Activated CD8-positive, alpha-beta T cell treated with anti-CD3 and anti-CD28 coated beads, Interleukin-2, amount 10 ng/mL, durations not matched to agents 7 days and 5 days (primary cell): ENCODE measurements at regions not wholly inside any gene's neighbourhood (a gene's known extent, or its start where the extent isn't known, plus 50 kb on each side); places are given as distances from the start of the nearest gene placed in this dataset.

Source experiments
- ATAC-seq: fragments of 150-1000 bp; cut with Tn5 transposase; one replicate; pipeline ENCODE4 v1.10.0; 2021; ENCODE audit warnings: moderate library complexity
- CTCF ChIA-PET: fragments of 350-600 bp; sonication (Branson Sonifier 250); formaldehyde crosslinking; loops from one replicate; lab custom pipeline; 2021; ENCODE audit warnings: antibody characterized with exemption; lab: Charles Lee
- POLR2A ChIA-PET: fragments of 350-600 bp; sonication (Branson Sonifier 250); formaldehyde crosslinking; loops from one replicate; lab custom pipeline; 2021; ENCODE audit warnings: antibody characterized with exemption; lab: Charles Lee
- DNase-seq: peaks from one replicate; pipeline ENCODE4 v3.0.0-alpha.2; 2020
- H3K27ac Mint-ChIP-seq: one replicate; pipeline ENCODE4 v1.8.0; 2021; ENCODE audit warnings: mild to moderate bottlenecking, mixed read lengths
- H3K27me3 Mint-ChIP-seq: one replicate; pipeline ENCODE4 v1.8.0; 2021; ENCODE audit warnings: low read depth, mixed read lengths
- H3K36me3 Mint-ChIP-seq: one replicate; pipeline ENCODE4 v1.8.0; 2021; ENCODE audit warnings: low read depth, mixed read lengths
- H3K4me1 Mint-ChIP-seq: one replicate; pipeline ENCODE4 v1.8.0; 2021; ENCODE audit warnings: low read depth, mixed read lengths
- H3K4me3 Mint-ChIP-seq: one replicate; pipeline ENCODE4 v1.8.0; 2021; ENCODE audit warnings: mild to moderate bottlenecking, mixed read lengths
- H3K9me3 Mint-ChIP-seq: one replicate; pipeline ENCODE4 v1.8.0; 2022; ENCODE audit warnings: mixed read lengths; ENCODE audit not compliant: insufficient read depth

DNA sequence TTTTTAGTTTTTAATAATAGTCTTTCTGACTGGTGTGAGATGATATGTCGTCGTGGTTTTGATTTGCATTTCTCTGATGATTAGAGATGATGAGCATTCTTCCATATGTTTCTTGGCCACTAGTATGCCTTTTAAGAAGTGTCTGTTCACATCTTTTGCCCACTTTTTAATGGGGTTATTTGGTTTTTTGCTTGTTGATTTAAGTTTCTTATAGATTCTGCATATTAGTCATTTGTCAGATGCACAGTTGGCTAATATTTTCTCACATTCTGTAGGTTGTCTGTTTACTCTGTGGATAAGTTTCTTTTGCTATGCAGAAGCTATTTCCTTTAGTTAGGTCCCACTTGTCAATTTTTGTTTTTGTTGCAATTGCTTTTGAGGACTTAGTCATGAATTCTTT lies 185.4 kb downstream of the SUCNR1 start:
- Mint-ChIP-seq H3K4me1 (no peaks in the 10 kb centered on the region), H3K9me3 (no peaks in the 10 kb centered on the region), H3K27me3 (peaks cover 12% of the 10 kb centered on the region), H3K4me3 (no peak overlapping the region), H3K27ac (no peak overlapping the region), H3K36me3 (no peaks in the 10 kb centered on the region)
- ChIA-PET CTCF (no interaction called here), POLR2A (interaction anchor here (0.7 kb wide), 1 partner anchor 274 kb away, joined by 3 read pairs; no protein-coding TSS in a partner anchor)
- no peak for ATAC-seq
- no peak for DNase-seq

DNA sequence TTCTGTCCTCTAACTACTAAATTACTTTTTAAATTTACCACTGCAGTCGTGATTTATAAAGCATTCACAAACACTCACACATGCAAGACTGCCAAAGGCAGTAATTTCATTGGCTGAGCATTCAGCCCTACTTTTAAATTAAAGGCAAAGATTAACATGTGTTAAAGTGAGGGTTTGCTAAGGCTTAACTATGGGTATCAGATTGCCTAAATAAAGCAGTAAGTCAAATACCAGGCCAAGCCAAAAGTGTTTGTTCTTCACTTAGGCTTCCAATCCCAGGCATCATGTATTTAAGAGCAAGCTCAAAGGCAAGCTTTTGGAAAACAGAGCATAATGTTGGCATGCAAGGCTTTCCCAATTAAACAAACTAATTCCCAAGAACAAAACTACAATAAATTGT lies 187.3 kb downstream of the SUCNR1 start:
- ATAC-seq (no peak), DNase-seq (no peak)
- POLR2A ChIA-PET: no interaction called here
- no peaks in the 10 kb centered on the region for H3K9me3 Mint-ChIP-seq
- H3K27me3 Mint-ChIP-seq: peaks cover 12% of the 10 kb centered on the region
- H3K27ac Mint-ChIP-seq: no peak overlapping the region
- H3K4me3 Mint-ChIP-seq: no peak overlapping the region
- H3K4me1 Mint-ChIP-seq: no peaks in the 10 kb centered on the region
- no peaks in the 10 kb centered on the region for H3K36me3 Mint-ChIP-seq
- CTCF ChIA-PET: no interaction called here

DNA sequence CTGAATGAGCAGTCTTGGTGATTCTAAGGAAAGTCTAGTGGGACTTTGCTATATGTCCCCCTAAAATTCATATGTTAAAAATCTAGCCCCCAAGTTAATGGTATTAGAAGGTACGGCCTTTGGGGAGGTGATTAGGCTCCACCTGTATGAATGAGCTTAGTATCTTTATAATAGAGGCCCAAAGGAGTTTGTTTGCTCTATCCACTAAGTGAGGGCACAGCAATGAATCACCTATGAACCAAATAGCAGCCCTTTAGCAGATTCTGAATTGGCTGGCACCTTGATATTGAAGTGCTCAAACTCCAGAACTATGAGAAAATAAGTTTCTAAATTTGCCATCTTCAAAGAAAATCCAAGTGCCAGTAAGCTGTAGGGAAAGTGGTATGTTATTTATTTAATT lies 187.9 kb downstream of the SUCNR1 start:
- peaks cover 12% of the 10 kb centered on the region for H3K27me3 Mint-ChIP-seq
- DNase-seq (no peak), ATAC-seq (no peak)
- no peak overlapping the region for H3K4me3 Mint-ChIP-seq
- H3K4me1 Mint-ChIP-seq: no peaks in the 10 kb centered on the region
- H3K36me3 Mint-ChIP-seq: no peaks in the 10 kb centered on the region
- no peak overlapping the region for H3K27ac Mint-ChIP-seq
- ChIA-PET CTCF (interaction anchor here (0.6 to 1.0 kb wide), 2 partner anchors 12 to 35 kb away, joined by 3 read pairs; no protein-coding TSS in a partner anchor), POLR2A (no interaction called here)
- no peaks in the 10 kb centered on the region for H3K9me3 Mint-ChIP-seq

DNA sequence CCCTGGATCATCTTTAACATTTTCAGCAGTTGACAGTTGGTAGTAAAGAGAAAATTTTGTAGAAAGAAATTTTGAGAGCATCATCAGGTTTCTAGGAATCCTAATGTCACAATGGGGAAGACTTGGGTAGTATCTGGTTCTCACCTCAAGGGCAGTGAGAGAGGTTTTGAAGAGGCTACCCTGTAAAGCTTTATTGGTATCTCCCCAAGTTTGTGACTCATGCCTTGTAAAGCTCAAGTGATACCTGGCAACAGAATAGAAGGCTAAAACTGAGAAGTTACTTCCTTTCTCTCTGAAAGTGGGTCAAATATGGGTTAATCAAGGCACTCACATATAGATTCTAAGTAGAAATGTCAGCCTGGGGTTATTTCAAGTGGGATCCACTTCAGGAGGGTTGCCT lies 196.4 kb downstream of the SUCNR1 start:
- Mint-ChIP-seq H3K4me3 (no peak overlapping the region), H3K27ac (no peak overlapping the region), H3K9me3 (no peaks in the 10 kb centered on the region), H3K4me1 (no peaks in the 10 kb centered on the region), H3K27me3 (no peaks in the 10 kb centered on the region), H3K36me3 (no peaks in the 10 kb centered on the region)
- CTCF ChIA-PET: no interaction called here
- POLR2A ChIA-PET: no interaction called here
- no peak for ATAC-seq
- no peak for DNase-seq

DNA sequence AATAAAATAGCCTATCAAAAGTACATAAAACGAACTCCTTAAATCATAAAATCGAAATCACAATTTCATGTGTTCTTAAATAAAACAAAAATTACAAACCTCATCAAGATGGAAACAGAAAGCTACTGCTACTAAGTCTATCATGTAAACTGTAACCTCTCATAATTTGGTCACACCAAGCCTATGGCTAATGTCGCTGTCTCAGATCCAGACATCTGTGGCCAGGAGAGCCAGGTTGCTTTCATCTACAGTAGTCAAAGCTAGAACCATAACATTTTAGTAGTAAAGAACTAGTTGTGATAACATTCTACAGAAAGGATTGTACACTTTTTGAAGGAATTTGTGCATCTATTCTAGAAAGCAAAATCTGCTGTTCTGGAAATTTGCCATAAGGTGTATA lies 197.4 kb upstream of the MBNL1 start:
- H3K36me3 Mint-ChIP-seq: no peaks in the 10 kb centered on the region
- POLR2A ChIA-PET: no interaction called here
- H3K4me3 Mint-ChIP-seq: no peak overlapping the region
- no peak overlapping the region for H3K27ac Mint-ChIP-seq
- no peaks in the 10 kb centered on the region for H3K4me1 Mint-ChIP-seq
- H3K27me3 Mint-ChIP-seq: no peaks in the 10 kb centered on the region
- DNase-seq (no peak), ATAC-seq (no peak)
- no peaks in the 10 kb centered on the region for H3K9me3 Mint-ChIP-seq
- CTCF ChIA-PET: interaction anchor here (0.6 to 2.2 kb wide), 32 partner anchors 9 to 442 kb away, joined by 3 to 17 read pairs (median 4); partner anchors contain the start of gene MBNL1

DNA sequence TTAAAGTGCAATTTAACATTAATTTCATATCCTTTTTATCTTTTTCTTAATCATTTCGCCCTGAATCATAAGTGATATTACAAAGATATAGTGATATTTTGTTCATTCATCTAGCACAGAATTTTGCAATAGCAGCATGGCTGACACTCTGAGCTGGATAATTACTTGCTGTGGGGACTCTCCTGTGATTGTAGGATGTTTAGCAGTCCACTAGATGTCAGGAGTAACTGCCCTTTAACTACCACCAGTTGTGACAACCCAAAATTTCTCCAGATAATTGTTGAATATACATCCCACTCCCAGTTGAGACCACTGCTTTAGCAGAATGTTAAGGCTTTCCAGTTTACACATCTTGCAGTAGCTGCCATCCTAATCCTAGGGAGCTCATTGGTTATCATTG lies 196.8 kb upstream of the MBNL1 start:
- Mint-ChIP-seq H3K9me3 (no peaks in the 10 kb centered on the region), H3K4me3 (no peak overlapping the region), H3K27ac (no peak overlapping the region), H3K27me3 (no peaks in the 10 kb centered on the region), H3K4me1 (no peaks in the 10 kb centered on the region), H3K36me3 (no peaks in the 10 kb centered on the region)
- ChIA-PET POLR2A (no interaction called here), CTCF (interaction anchor here (0.6 to 2.2 kb wide), 41 partner anchors 9 to 449 kb away, joined by 3 to 17 read pairs (median 4); partner anchors contain the start of gene MBNL1)
- peak; percentile 28 for DNase-seq
- peak; percentile 67 for ATAC-seq

DNA sequence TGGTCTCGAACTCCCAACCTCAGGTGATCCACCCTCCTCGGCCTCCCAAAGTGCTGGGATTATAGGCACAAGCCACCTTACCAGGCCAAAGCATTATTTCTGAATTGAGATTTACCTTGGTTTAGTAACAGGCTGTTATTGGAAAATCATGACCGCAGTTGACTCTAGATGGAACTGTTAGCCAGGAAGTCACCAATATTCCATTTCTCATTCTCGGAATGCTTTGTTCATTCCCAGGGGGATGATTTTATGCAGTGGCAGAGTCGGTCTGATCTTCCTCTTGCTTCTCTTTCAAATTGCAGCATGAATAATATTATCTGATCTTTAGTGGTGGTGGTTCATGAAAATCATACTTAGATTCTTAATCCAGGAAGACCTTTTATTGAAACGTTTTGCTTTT lies 195.5 kb upstream of the MBNL1 start:
- H3K27me3 Mint-ChIP-seq: no peaks in the 10 kb centered on the region

DNA sequence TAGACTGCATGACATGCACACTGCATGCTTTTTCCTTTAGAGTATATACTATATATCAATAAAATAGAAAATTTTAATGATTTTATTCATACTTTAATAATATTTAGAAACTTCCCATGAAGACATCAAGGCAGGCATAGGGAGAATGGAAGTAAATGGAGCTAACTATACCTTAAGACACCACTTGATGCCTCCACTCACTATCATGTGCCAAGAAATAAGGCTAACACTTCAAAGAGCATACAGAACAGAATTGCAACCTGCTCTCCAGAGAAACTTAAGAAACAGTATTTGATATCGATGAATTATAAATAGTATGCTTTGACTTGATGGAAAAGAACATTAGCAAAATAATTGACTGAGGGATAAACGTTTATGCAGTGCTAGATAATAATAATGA lies 192.6 kb upstream of the MBNL1 start:
- H3K36me3 Mint-ChIP-seq: no peaks in the 10 kb centered on the region
- H3K4me3 Mint-ChIP-seq: no peak overlapping the region
- no peaks in the 10 kb centered on the region for H3K4me1 Mint-ChIP-seq
- ChIA-PET CTCF (interaction anchor here (0.6 to 1.6 kb wide), 3 partner anchors 106 to 391 kb away, joined by 3 to 4 read pairs (median 4); no protein-coding TSS in a partner anchor), POLR2A (no interaction called here)
- no peaks in the 10 kb centered on the region for H3K9me3 Mint-ChIP-seq
- ATAC-seq (no peak), DNase-seq (no peak)
- no peak overlapping the region for H3K27ac Mint-ChIP-seq
- no peaks in the 10 kb centered on the region for H3K27me3 Mint-ChIP-seq

More for the DNA sequence above, 195.5 kb upstream of the MBNL1 start:
- H3K36me3 Mint-ChIP-seq: no peaks in the 10 kb centered on the region
- ATAC-seq (no peak), DNase-seq (no peak)
- no peak overlapping the region for H3K27ac Mint-ChIP-seq
- ChIA-PET POLR2A (no interaction called here), CTCF (interaction anchor here (0.7 to 1.7 kb wide), 2 partner anchors 303 to 363 kb away, joined by 3 to 5 read pairs; no protein-coding TSS in a partner anchor)
- H3K4me1 Mint-ChIP-seq: no peaks in the 10 kb centered on the region
- no peaks in the 10 kb centered on the region for H3K9me3 Mint-ChIP-seq
- H3K4me3 Mint-ChIP-seq: no peak overlapping the region

DNA sequence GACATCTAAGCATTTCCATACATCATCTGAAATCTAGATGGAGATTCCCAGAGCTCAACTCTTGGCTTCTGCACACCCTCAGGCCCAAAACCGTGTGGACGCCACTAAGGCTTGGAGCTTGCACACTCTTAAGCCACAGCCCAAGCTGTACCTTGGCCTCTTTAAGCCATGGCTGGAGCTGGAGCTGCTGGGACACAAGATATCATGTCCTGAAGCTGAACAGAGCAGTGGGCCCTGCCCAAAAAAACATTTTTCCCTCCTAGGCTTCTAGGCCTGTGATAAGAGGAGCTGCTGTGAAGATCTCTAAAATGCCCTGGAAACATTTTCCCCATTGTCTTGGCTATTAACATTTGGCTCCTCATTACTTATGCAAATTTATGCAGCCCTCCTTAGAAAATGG lies 188.7 kb upstream of the MBNL1 start:
- ChIA-PET POLR2A (no interaction called here), CTCF (no interaction called here)
- no peaks in the 10 kb centered on the region for H3K36me3 Mint-ChIP-seq
- DNase-seq (no peak), ATAC-seq (no peak)
- H3K4me1 Mint-ChIP-seq: no peaks in the 10 kb centered on the region
- no peak overlapping the region for H3K27ac Mint-ChIP-seq
- no peaks in the 10 kb centered on the region for H3K9me3 Mint-ChIP-seq
- H3K4me3 Mint-ChIP-seq: no peak overlapping the region
- no peaks in the 10 kb centered on the region for H3K27me3 Mint-ChIP-seq

DNA sequence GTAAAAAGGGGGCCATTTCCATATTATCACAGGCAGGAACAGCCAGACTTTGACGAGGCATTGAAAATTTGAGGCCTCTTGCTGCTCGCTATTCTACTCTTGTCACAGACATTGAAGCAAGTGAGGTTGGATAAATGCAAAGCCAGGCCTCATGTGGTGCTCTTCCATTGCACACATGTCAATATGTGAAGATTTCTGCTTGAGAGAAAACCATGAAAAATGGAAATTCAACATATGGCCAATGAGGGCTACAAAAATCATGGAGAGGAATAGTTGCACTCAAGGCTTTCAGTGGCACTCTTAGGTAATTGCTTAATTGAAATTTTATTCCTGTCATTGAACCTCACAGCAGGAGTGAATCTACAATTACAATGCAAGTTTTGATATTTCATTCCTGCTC lies 185.6 kb upstream of the MBNL1 start:
- POLR2A ChIA-PET: interaction anchor here (0.6 kb wide), 1 partner anchor 65 kb away, joined by 3 read pairs; no protein-coding TSS in a partner anchor
- no peaks in the 10 kb centered on the region for H3K4me1 Mint-ChIP-seq
- ATAC-seq (no peak), DNase-seq (no peak)
- no peaks in the 10 kb centered on the region for H3K27me3 Mint-ChIP-seq
- CTCF ChIA-PET: interaction anchor here (0.9 to 1.3 kb wide), 2 partner anchors 11 to 101 kb away, joined by 3 read pairs; no protein-coding TSS in a partner anchor
- no peaks in the 10 kb centered on the region for H3K36me3 Mint-ChIP-seq
- H3K27ac Mint-ChIP-seq: no peak overlapping the region
- H3K9me3 Mint-ChIP-seq: no peaks in the 10 kb centered on the region
- no peak overlapping the region for H3K4me3 Mint-ChIP-seq

DNA sequence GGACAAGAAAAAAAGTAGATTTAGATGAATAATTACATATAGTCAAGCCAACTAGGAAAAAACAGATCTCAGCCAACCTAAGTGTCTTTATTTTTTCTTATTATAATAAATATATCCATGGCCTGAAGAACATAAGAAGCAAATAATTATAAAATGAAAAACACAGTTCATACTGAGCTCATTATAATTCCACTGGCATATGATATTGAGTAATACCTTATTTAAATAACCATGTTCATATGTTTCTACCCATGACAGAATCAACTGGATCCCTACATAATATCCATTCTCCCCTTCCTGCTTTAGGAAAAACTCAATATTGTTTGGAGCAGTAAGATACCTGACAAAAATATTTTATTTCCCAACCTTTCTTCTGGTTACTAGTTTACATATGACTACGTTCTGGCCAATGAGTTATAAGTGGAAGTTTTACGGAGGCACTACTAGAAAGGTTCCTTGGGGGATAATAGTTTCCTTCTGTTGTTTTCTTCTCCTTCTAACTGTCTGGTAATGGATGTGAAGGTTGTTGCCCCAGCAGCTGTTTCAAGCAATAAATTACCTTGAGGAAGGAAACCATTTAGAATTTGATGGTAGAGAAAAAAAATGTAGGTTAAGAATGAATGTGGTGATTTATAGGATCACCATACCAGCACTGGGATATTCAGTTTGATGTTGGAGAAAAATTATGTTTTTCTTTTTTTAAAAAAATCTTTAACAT lies 184.1 kb upstream of the MBNL1 start:
- no peak for DNase-seq
- Mint-ChIP-seq H3K4me3 (no peak overlapping the region), H3K36me3 (no peaks in the 10 kb centered on the region), H3K27ac (no peak overlapping the region), H3K27me3 (no peaks in the 10 kb centered on the region), H3K9me3 (no peaks in the 10 kb centered on the region), H3K4me1 (no peaks in the 10 kb centered on the region)
- CTCF ChIA-PET: no interaction called here
- POLR2A ChIA-PET: no interaction called here
- no peak for ATAC-seq

DNA sequence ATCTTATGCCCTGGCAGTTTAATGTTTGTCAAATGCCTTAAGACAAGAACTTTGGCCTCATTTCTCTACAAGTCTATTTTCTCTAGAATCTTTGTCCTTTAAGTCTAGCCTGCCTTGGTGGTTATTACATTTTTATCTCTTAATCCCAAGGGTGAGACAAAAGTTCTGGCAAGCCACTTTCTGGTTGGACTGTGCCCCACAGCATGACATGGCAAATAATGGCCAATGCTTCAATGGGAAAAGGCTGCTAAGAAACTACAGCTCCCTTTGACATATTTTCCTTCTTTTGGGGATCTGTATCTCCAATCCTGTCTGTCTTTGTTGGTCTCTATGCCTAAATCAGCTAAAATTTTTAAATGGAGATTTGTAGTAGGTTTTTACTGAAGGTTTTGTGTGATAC lies 181.6 kb upstream of the MBNL1 start:
- POLR2A ChIA-PET: interaction anchor here (0.6 kb wide), 1 partner anchor 782 kb away, joined by 3 read pairs; no protein-coding TSS in a partner anchor
- CTCF ChIA-PET: no interaction called here
- Mint-ChIP-seq H3K27me3 (peaks cover 4% of the 10 kb centered on the region), H3K9me3 (no peaks in the 10 kb centered on the region), H3K36me3 (no peaks in the 10 kb centered on the region), H3K4me3 (no peak overlapping the region), H3K27ac (no peak overlapping the region), H3K4me1 (no peaks in the 10 kb centered on the region)
- DNase-seq: no peak
- ATAC-seq: no peak
